LoVo (cell line): ENCODE measurements at regions not wholly inside any gene's neighbourhood (a gene's known extent, or its start where the extent isn't known, plus 50 kb on each side); places are given as distances from the start of the nearest gene placed in this dataset.
"Not testable (repeated sequence)": the region's sequence is repeated elsewhere in the genome, so short reads cannot be mapped to it uniquely, and the experiment has no call there.

ENCODE experiments used
- DNase-seq: peaks from one replicate; pipeline ENCODE4 v3.0.0-alpha.2; 2016; ENCODE audit warnings: low spot score

DNA sequence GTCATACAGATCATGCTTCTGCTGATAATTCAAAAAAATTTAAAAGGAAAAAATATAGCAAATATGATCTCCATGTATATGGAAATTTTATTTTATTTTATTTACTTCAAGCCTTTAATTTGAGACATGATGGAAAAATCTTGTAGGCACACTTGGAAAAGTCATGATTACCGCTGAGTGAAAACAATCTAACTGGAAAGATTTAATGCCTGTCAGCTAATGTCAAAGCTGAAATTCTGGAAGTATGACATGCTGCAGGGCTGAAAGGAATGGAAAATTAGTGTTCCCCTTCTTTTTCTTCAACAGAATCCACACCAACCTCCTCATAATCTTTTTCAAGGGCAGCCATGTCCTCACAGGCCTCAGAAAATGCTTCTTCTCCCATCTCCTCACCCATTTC lies 58.2 kb downstream of the RPRM start:
- DNase-seq: no peak

- no peak for DNase-seq
Measured at GRCh38 chr2:153417077-153417476, 61.5 kb downstream of the RPRM start.

DNA sequence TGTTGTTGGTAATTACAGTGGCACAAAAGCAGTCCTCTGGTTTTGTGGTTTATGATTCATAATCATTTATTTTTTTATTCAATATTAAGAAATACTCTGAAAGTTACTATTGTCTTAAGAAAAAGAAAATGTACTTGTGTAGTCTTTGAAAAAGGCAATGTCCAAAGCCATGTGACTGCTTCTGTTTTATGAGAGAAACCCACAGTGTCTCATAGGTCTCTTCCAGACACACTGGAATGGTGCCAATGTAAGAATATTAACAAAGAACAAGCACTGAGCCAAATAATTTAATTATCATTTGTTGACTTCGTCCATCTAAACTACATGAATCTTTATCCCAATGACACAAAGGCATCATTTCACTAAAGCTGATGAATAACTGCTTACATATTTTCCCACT lies 62.5 kb downstream of the RPRM start:
- DNase-seq: no peak

GRCh38 chr2:153408710-153409385 lies 69.7 kb downstream of the RPRM start:
- DNase-seq: no peak

- DNase-seq: no peak
Measured at GRCh38 chr2:153405196-153405595, 73.4 kb downstream of the RPRM start.

- DNase-seq: no peak
Measured at GRCh38 chr2:153404792-153405191, 73.8 kb downstream of the RPRM start.

DNA sequence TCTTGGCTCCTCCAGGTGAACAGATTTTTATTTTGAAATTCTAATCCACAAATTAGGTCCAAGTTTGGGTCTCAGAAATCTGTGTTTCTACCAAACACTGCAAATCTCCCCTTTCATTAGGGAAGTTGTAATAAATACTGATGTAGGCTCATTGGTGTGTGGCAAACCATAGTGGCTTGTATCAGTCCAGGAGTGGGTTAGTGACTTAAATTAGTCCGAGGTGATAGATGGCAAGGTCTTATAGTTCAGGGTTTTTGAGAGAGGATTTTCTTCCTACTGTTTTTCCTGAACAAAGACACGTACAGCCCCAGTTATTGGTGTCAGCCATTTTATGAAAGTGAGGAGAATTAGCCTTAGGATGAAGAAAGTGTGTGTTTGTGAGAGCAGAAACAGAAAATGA lies 74.6 kb downstream of the RPRM start:
- no peak for DNase-seq

GRCh38 chr2:153403352-153403751 lies 75.2 kb downstream of the RPRM start:
- DNase-seq: not testable (repeated sequence)

DNA sequence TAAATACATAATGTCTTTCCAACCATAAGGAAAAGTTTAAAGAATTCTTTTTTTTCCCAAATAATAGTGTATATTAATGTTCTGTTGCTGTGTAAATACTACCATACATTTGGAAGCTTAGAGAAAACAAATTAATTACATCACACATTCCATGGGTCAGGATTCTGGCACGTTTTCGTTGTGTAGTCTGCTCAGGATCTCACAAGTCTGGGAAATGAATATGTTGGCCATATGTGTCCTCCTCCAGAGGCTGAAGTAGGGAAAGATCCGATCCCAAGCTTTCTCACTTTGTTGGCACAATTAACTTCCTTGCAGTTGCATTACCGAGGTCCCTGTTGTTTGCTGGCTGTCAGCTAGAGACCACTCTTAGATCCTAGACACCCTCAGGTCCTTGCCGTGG lies 83.9 kb downstream of the RPRM start:
- DNase-seq: no peak

GRCh38 chr2:153394247-153394646 lies 84.3 kb downstream of the RPRM start:
- no peak for DNase-seq

GRCh38 chr2:153393518-153393917 lies 85.0 kb downstream of the RPRM start:
- DNase-seq: no peak

DNA sequence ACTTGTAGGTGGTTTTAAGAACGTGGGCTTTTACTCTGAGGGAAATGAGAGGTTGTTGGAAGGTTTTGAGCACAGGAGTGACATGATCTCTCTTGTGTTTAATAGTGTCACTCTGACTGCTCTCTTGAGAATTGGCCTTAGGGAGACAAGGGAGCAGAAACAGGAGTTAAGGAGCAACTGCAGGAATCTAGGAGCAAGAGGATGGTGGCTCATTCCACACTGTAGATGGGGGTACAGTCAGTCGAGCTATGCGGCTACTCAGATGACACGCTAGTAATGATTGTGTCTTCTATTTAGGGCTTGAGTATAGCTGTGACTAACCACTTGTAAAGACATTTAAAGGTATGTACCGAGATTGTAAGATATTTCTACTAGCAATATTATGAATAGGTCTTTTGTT lies 87.4 kb downstream of the RPRM start:
- DNase-seq: no peak

GRCh38 chr2:153388246-153388645 lies 90.3 kb downstream of the RPRM start:
- DNase-seq: no peak

DNA sequence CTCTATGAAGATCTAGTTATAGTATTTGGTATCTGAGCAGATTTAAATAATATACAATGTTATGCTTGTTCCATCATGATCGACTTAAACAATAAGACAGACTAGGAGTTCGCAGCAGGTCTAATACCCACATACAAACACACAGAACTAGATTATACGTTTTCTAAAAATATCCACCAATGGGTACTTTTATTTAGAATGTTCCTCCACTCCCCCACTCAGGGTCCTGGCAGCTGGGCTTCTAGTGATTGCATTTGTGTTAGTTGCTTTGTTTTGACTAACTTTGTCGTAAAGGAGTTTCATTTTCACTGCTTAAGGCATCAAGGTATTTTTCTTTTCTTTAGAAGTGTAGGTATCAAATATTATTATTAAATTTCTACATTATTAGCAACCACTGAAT lies 91.4 kb downstream of the RPRM start:
- DNase-seq: no peak

GRCh38 chr2:153386481-153386897 lies 92.1 kb downstream of the RPRM start:
- no peak for DNase-seq

GRCh38 chr2:153373510-153374279 lies 104.9 kb downstream of the RPRM start:
- DNase-seq: no peak

DNA sequence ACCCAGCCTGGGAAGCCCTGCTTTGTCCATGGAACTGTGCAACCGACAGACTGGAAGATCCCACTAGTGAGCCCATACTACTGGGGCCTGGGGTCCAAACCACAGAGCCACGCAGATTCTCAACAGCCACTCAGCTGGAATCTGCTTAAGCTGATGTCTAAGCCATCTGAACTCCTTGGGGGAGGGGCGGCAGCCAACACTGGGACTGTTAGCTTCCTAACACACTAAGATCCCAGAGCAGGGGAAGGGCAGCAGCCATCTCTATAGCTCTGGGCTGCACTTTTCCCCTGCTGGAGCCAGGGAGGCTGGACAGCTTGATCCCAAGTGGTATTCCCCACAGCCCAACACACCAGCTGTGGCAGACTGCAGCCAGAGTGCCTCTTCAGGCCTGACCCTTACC lies 118.3 kb downstream of the RPRM start:
- no peak for DNase-seq

- DNase-seq: no peak
Measured at GRCh38 chr2:153354377-153354776, 124.2 kb downstream of the RPRM start.

DNA sequence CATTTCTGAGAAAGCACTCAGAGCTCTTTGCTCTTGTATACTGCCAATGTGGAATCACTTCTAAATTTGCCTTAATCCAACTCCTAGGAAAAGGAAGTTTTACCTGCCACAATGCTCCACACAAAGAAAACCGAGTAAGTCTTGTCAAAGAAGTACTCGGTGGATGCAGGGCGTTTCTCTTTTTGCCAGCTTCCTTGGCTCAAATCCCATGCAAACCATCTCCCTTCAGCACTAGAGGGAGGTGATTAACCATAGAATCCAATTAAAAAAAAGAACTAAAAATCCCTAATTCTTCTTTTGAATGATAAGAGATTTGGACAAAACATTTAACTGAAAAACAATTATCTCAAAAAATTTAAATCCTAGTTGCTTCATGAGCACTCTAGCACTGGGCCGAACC lies 129.0 kb downstream of the RPRM start:
- no peak for DNase-seq

GRCh38 chr2:153347818-153348495 lies 130.6 kb downstream of the RPRM start:
- no peak for DNase-seq

DNA sequence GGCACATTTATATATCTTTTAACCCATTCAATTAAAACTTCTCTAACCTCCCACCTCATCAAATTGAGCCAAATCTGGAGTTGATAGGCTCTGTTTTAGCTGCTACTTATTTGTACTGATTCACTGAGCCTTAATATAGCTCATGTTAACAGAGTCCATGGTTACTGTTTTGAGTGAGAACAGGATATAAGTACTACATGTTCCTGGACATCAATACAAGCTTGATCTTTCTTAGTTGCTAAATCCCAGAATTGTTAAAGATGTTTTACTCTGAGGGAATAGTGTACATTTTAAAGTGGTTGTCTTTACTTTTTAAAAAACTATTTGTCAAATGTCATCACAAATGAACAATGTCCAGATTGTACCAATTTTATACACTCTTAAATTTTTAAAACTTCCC lies 157.7 kb downstream of the RPRM start:
- DNase-seq: no peak

- DNase-seq: no peak
Measured at GRCh38 chr2:153311432-153311831, 167.1 kb downstream of the RPRM start.

DNA sequence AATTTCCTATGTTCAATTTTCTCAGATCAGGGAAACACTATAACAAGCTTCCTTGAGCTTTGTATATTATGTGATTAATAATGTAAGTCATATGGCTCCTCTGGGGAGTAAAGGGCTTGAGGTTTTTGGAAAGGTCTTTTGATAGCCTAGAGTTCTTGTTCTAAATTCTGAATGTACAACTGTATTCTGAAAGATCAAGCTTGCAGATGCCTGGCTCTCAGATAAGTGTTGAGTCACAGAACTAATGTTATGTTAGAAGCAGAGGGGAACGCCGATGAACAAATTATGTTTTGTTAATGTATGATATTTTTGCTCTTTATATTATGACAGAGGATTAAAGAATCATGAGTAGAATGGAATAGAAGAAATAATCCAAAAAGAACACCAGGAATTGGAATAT lies 170.1 kb downstream of the RPRM start:
- DNase-seq: no peak
